22Rv1 (cell line): ENCODE measurements at regions not wholly inside any gene's neighbourhood (a gene's known extent, or its start where the extent isn't known, plus 50 kb on each side); places are given as distances from the start of the nearest gene placed in this dataset.
"Not testable (repeated sequence)": the region's sequence is repeated elsewhere in the genome, so short reads cannot be mapped to it uniquely, and the experiment has no call there.

Experiments used
- CTCF ChIP-seq: fragments of 450-650 bp; IDR thresholded peaks from 2 replicates; pipeline ENCODE4 v1.5.1; 2017; ENCODE audit warnings: mild to moderate bottlenecking
- ZFX ChIP-seq: fragments of 450-650 bp; IDR thresholded peaks from 2 replicates; pipeline ENCODE4 v1.6.1; 2017; ENCODE audit warnings: antibody characterized with exemption, borderline replicate concordance

GRCh38 chr20:26073972-26074371, 377.3 kb upstream of the ZNF337 start:
- TF ChIP-seq ZFX, CTCF: not testable (repeated sequence)
